ENCODE measurements at regions not wholly inside any gene's neighbourhood (a gene's known extent, or its start where the extent isn't known, plus 50 kb on each side); places are given as distances from the start of the nearest gene placed in this dataset.

DNA sequence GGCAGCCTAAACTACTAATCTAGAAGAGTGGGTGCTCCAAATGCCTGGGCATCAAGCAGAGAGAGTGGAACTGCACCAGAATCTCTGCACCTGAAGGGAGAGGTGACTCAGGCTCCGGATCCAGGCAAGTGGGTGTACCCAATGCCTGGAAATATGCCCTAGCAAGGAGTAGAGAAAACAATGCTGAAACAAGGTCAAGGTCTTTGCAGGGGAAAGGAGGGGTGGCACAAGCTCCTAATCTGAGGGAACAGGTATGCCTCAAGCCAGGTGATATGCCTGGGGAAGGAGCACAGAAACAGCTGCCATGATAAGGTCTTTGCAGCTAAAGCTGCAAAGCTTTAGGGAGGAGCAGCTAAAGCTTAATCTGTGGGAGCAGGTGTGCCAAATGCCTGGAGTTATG, 136.0 kb upstream of the KITLG start:
- TF ChIP-seq ZBTB7A (IDR thresholded peaks at IDR 0.05; ENCODE audit: low read depth): no peak
- no peak for TF ChIP-seq MAX (IDR thresholded peaks at IDR 0.05)
- no peak for TF ChIP-seq FOXM1 (IDR thresholded peaks at IDR 0.05; ENCODE audit: borderline replicate concordance, low read depth)
- TF ChIP-seq YY1 (IDR thresholded peaks at IDR 0.05; ENCODE audit: low read depth): no peak
- no peak for TF ChIP-seq USF1 (IDR thresholded peaks at IDR 0.05)
- TF ChIP-seq EP300 (IDR thresholded peaks at IDR 0.05; ENCODE audit: borderline replicate concordance): no peak
- TF ChIP-seq CREB1 (IDR thresholded peaks at IDR 0.05; ENCODE audit: low read depth): no peak
- no peak for TF ChIP-seq TEAD4 (IDR thresholded peaks at IDR 0.05)
- no peak for TF ChIP-seq TAF1 (IDR thresholded peaks at IDR 0.05; ENCODE audit: low read depth)
- no peak for TF ChIP-seq EGR1 (IDR thresholded peaks at IDR 0.05)
- no peak for TF ChIP-seq TCF12 (IDR thresholded peaks at IDR 0.05; ENCODE audit: low read depth)
- no peak for TF ChIP-seq NFIC (IDR thresholded peaks at IDR 0.05)
- no peak for TF ChIP-seq RAD21 (IDR thresholded peaks at IDR 0.05; ENCODE audit: low read depth)
- TF ChIP-seq, protein P1, sequence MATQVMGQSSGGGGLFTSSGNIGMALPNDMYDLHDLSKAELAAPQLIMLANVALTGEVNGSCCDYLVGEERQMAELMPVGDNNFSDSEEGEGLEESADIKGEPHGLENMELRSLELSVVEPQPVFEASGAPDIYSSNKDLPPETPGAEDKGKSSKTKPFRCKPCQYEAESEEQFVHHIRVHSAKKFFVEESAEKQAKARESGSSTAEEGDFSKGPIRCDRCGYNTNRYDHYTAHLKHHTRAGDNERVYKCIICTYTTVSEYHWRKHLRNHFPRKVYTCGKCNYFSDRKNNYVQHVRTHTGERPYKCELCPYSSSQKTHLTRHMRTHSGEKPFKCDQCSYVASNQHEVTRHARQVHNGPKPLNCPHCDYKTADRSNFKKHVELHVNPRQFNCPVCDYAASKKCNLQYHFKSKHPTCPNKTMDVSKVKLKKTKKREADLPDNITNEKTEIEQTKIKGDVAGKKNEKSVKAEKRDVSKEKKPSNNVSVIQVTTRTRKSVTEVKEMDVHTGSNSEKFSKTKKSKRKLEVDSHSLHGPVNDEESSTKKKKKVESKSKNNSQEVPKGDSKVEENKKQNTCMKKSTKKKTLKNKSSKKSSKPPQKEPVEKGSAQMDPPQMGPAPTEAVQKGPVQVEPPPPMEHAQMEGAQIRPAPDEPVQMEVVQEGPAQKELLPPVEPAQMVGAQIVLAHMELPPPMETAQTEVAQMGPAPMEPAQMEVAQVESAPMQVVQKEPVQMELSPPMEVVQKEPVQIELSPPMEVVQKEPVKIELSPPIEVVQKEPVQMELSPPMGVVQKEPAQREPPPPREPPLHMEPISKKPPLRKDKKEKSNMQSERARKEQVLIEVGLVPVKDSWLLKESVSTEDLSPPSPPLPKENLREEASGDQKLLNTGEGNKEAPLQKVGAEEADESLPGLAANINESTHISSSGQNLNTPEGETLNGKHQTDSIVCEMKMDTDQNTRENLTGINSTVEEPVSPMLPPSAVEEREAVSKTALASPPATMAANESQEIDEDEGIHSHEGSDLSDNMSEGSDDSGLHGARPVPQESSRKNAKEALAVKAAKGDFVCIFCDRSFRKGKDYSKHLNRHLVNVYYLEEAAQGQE (IDR thresholded peaks at IDR 0.05; ENCODE audit: low read depth): no peak
- no peak for TF ChIP-seq CEBPB (IDR thresholded peaks at IDR 0.05)

- TF ChIP-seq NFIC (IDR thresholded peaks at IDR 0.05): no peak
- no peak for TF ChIP-seq MAX (IDR thresholded peaks at IDR 0.05)
- no peak for TF ChIP-seq ZBTB7A (IDR thresholded peaks at IDR 0.05; ENCODE audit: low read depth)
- TF ChIP-seq TEAD4 (IDR thresholded peaks at IDR 0.05): no peak
- no peak for TF ChIP-seq TAF1 (IDR thresholded peaks at IDR 0.05; ENCODE audit: low read depth)
- TF ChIP-seq CEBPB (IDR thresholded peaks at IDR 0.05): no peak
- TF ChIP-seq CREB1 (IDR thresholded peaks at IDR 0.05; ENCODE audit: low read depth): no peak
- no peak for TF ChIP-seq RAD21 (IDR thresholded peaks at IDR 0.05; ENCODE audit: low read depth)
- no peak for TF ChIP-seq USF1 (IDR thresholded peaks at IDR 0.05)
- TF ChIP-seq, protein P1 (IDR thresholded peaks at IDR 0.05; ENCODE audit: low read depth): no peak
- TF ChIP-seq TCF12 (IDR thresholded peaks at IDR 0.05; ENCODE audit: low read depth): no peak
- TF ChIP-seq EP300 (IDR thresholded peaks at IDR 0.05; ENCODE audit: borderline replicate concordance): no peak
- no peak for TF ChIP-seq EGR1 (IDR thresholded peaks at IDR 0.05)
- TF ChIP-seq FOXM1 (IDR thresholded peaks at IDR 0.05; ENCODE audit: borderline replicate concordance, low read depth): no peak
These were observed 135.4 kb upstream of the KITLG start for GRCh38 chr12:88715673-88716072.

- TF ChIP-seq MAX (IDR thresholded peaks at IDR 0.05): no peak
These were observed 127.5 kb upstream of the KITLG start for GRCh38 chr12:88707800-88708199.

- TF ChIP-seq TEAD4 (IDR thresholded peaks at IDR 0.05) (no peak), FOXM1 (IDR thresholded peaks at IDR 0.05; ENCODE audit: borderline replicate concordance, low read depth) (no peak), TCF12 (IDR thresholded peaks at IDR 0.05; ENCODE audit: low read depth) (no peak), YY1 (IDR thresholded peaks at IDR 0.05; ENCODE audit: low read depth) (no peak), RAD21 (IDR thresholded peaks at IDR 0.05; ENCODE audit: low read depth) (no peak), NFIC (IDR thresholded peaks at IDR 0.05) (no peak), MAX (IDR thresholded peaks at IDR 0.05) (no peak)
These were observed 126.0 kb upstream of the KITLG start for GRCh38 chr12:88706286-88706685.

GRCh38 chr12:88703790-88704189, 123.5 kb upstream of the KITLG start:
- TF ChIP-seq NFIC (IDR thresholded peaks at IDR 0.05): no peak
- TF ChIP-seq EGR1 (IDR thresholded peaks at IDR 0.05): no peak
- TF ChIP-seq MAX (IDR thresholded peaks at IDR 0.05): no peak
- TF ChIP-seq TCF12 (IDR thresholded peaks at IDR 0.05; ENCODE audit: low read depth): no peak
- TF ChIP-seq USF1 (IDR thresholded peaks at IDR 0.05): no peak
- TF ChIP-seq RAD21 (IDR thresholded peaks at IDR 0.05; ENCODE audit: low read depth): no peak
- no peak for TF ChIP-seq TEAD4 (IDR thresholded peaks at IDR 0.05)
- no peak for TF ChIP-seq EP300 (IDR thresholded peaks at IDR 0.05; ENCODE audit: borderline replicate concordance)
- TF ChIP-seq FOXM1 (IDR thresholded peaks at IDR 0.05; ENCODE audit: borderline replicate concordance, low read depth): no peak
- no peak for TF ChIP-seq TAF1 (IDR thresholded peaks at IDR 0.05; ENCODE audit: low read depth)
- no peak for TF ChIP-seq ZBTB7A (IDR thresholded peaks at IDR 0.05; ENCODE audit: low read depth)
- no peak for TF ChIP-seq CEBPB (IDR thresholded peaks at IDR 0.05)
- no peak for TF ChIP-seq CREB1 (IDR thresholded peaks at IDR 0.05; ENCODE audit: low read depth)
- TF ChIP-seq YY1 (IDR thresholded peaks at IDR 0.05; ENCODE audit: low read depth): no peak
- TF ChIP-seq, protein P1 (IDR thresholded peaks at IDR 0.05; ENCODE audit: low read depth): no peak
